RWPE2 (cell line): ENCODE measurements at regions not wholly inside any gene's neighbourhood (a gene's known extent, or its start where the extent isn't known, plus 50 kb on each side); places are given as distances from the start of the nearest gene placed in this dataset.
A peak's percentile ranks its signal among the peaks of the same experiment; 100 is the strongest.

Experiments used
- ATAC-seq: fragments of 200-7000 bp; cut with Tn5 transposase; 3 replicates; pipeline ENCODE4 v1.9.1; 2021; ENCODE audit warnings: low read depth
- DNase-seq: peaks from one replicate; pipeline ENCODE4 v3.0.0-alpha.2; 2020; ENCODE audit warnings: low spot score
- H3K27ac ChIP-seq: fragments of 450-650 bp; 2 replicates; pipeline ENCODE4 v1.5.1; 2017; ENCODE audit warnings: mild to moderate bottlenecking; ENCODE audit not compliant: poor library complexity, severe bottlenecking
- H3K27me3 ChIP-seq: fragments of 250-450 bp; sonication (Bioruptor Pico); 2 replicates; pipeline ENCODE4 v1.5.1; 2021; ENCODE audit warnings: mild to moderate bottlenecking, moderate library complexity; ENCODE audit not compliant: insufficient read depth, poor library complexity, severe bottlenecking
- H3K36me3 ChIP-seq: fragments of 250-450 bp; sonication (Bioruptor Pico); 2 replicates; pipeline ENCODE4 v1.5.1; 2020; ENCODE audit warnings: low read depth, mild to moderate bottlenecking, moderate library complexity
- H3K4me1 ChIP-seq: fragments of 250-450 bp; sonication (Bioruptor Pico); 2 replicates; pipeline ENCODE4 v1.5.1; 2021; ENCODE audit warnings: mild to moderate bottlenecking, moderate library complexity; ENCODE audit not compliant: insufficient read depth, poor library complexity, severe bottlenecking
- H3K4me3 ChIP-seq: fragments of 250-450 bp; sonication (Bioruptor Pico); 2 replicates; pipeline ENCODE4 v1.5.1; 2021; ENCODE audit warnings: mild to moderate bottlenecking, moderate library complexity; ENCODE audit not compliant: severe bottlenecking
- H3K9me3 ChIP-seq: fragments of 250-450 bp; sonication (Bioruptor Pico); 2 replicates; pipeline ENCODE4 v1.5.1; 2021; ENCODE audit warnings: mild to moderate bottlenecking, moderate library complexity; ENCODE audit not compliant: severe bottlenecking
- CTCF ChIP-seq: fragments of 450-650 bp; IDR thresholded peaks from one replicate; pipeline ENCODE4 v1.5.1; 2017; ENCODE audit warnings: mild to moderate bottlenecking, moderate library complexity; ENCODE audit not compliant: poor library complexity, severe bottlenecking

GRCh38 chr1:106749906-106750305 is 306.6 kb upstream of the PRMT6 start:
- Histone ChIP-seq H3K9me3 (no peaks in the 10 kb centered on the region), H3K4me1 (no peaks in the 10 kb centered on the region), H3K4me3 (no peak overlapping the region), H3K27me3 (no peaks in the 10 kb centered on the region), H3K27ac (no peak overlapping the region), H3K36me3 (no peaks in the 10 kb centered on the region)
- TF ChIP-seq CTCF, result no peak
- ATAC-seq (no peak), DNase-seq (no peak)

- ATAC-seq, result no peak
- no peak overlapping the region for H3K27ac ChIP-seq
- no peak for TF ChIP-seq CTCF
- no peaks in the 10 kb centered on the region for H3K36me3 ChIP-seq
- DNase-seq, result no peak
- no peak overlapping the region for H3K4me3 ChIP-seq
- peaks cover 7% of the 10 kb centered on the region for H3K4me1 ChIP-seq
- H3K9me3 ChIP-seq, result no peaks in the 10 kb centered on the region
- no peaks in the 10 kb centered on the region for H3K27me3 ChIP-seq
Observed at GRCh38 chr1:106751002-106751401, 305.5 kb upstream of the PRMT6 start.

DNA sequence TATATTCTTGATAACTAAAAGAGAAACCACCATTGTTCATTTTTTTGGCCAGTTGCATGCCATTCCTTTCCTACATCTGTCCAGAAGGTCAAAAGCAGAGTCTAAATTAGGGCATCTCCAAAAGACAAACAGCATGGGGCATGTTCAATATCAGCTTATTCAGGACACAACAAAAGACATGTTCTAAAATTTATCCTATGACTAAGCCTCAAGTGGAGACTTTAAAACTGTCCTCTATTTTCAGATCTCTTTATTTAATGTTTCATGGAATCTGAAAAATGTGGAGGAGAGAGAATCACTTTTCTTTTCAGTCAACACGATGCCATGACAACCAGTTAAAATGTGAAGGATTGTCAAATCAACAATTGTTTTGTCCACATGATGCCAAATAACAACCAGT is 303.4 kb upstream of the PRMT6 start:
- Histone ChIP-seq H3K9me3 (no peaks in the 10 kb centered on the region), H3K4me1 (peaks cover 12% of the 10 kb centered on the region), H3K36me3 (no peaks in the 10 kb centered on the region), H3K4me3 (no peak overlapping the region), H3K27ac (no peak overlapping the region), H3K27me3 (no peaks in the 10 kb centered on the region)
- TF ChIP-seq CTCF, result no peak
- ATAC-seq, result no peak
- no peak for DNase-seq

GRCh38 chr1:106754957-106755356 is 301.5 kb upstream of the PRMT6 start:
- TF ChIP-seq CTCF, result no peak
- H3K27ac ChIP-seq, result no peak overlapping the region
- no peaks in the 10 kb centered on the region for H3K27me3 ChIP-seq
- no peak overlapping the region for H3K4me3 ChIP-seq
- H3K4me1 ChIP-seq, result peaks cover 12% of the 10 kb centered on the region
- no peak for DNase-seq
- no peaks in the 10 kb centered on the region for H3K9me3 ChIP-seq
- no peaks in the 10 kb centered on the region for H3K36me3 ChIP-seq
- no peak for ATAC-seq

- TF ChIP-seq CTCF, result no peak
- ATAC-seq, result peak; percentile 97
- DNase-seq, result no peak
- H3K36me3 ChIP-seq, result no peaks in the 10 kb centered on the region
- no peak overlapping the region for H3K4me3 ChIP-seq
- H3K27ac ChIP-seq, result peak overlapping the region; percentile 20
- no peaks in the 10 kb centered on the region for H3K9me3 ChIP-seq
- peaks cover 12% of the 10 kb centered on the region for H3K4me1 ChIP-seq
- no peaks in the 10 kb centered on the region for H3K27me3 ChIP-seq
Observed at GRCh38 chr1:106755682-106756406, 300.6 kb upstream of the PRMT6 start.
